HG03175 (cell line): ENCODE measurements at regions not wholly inside any gene's neighbourhood (a gene's known extent, or its start where the extent isn't known, plus 50 kb on each side); places are given as distances from the start of the nearest gene placed in this dataset.
"Not testable (repeated sequence)": the region's sequence is repeated elsewhere in the genome, so short reads cannot be mapped to it uniquely, and the experiment has no call there.

Source experiments
- ATAC-seq: cut with Tn5 transposase; IDR thresholded peaks from one replicate; pipeline ENCODE4 v1.9.1; 2021; ENCODE audit warnings: mild to moderate bottlenecking, moderate library complexity; ENCODE audit not compliant: unreplicated experiment

DNA sequence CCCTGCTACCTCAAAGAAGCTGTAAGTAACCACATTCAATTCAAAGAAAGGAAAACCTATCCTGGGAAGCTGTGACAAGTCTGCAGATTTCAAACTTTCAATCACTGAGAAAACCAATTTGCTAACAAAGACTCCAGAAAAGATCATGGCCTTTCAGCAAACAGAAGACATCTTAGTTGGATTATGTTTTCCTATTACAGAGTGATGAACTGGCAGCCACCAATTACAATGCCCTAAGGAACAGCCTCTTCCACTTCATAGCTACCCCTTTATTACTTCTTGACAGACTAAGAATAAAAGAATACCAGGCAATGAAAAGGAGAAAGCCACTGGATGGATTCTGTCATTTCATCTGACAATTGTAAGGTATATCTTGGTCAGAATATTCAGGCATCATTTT lies 128.2 kb upstream of the RASEF start:
- no peak for ATAC-seq

DNA sequence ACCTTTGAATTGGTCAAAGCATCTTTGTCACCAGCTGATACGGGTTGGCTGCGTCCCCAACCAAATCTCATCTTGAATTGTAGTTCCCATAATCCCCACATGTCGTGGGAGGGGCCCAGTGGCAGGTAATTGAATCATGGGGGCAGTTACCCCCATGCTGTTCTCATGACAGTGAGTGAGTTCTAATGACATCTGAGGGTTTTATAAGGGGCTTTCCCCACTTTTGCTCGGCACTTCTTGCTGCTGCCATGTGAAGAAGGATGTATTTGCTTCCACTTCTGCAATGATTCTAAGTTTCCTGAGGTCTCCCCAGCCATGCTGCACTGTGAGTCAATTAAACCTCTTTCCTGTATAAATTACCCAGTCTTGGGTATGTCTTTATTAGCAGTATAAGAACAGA lies 126.1 kb upstream of the RASEF start:
- not testable (repeated sequence) for ATAC-seq

DNA sequence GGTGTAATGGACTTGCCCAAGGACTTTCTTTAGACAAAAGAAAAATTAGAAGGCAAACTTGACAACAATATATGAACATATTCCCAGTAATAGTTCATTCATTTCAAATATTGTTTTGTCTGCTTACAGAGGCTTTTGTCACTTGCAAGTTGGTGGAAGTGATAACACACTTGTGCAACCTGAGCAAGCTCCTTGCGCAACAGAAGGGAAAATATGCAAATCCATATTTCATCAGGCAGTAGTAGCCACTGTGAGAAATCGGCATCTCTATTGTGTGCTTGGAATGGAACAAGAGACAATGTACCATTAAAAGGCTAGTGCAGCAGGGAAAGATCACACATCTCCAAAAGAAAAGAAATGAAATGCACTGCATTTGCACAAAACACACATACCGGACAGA lies 125.3 kb upstream of the RASEF start:
- ATAC-seq: no peak

DNA sequence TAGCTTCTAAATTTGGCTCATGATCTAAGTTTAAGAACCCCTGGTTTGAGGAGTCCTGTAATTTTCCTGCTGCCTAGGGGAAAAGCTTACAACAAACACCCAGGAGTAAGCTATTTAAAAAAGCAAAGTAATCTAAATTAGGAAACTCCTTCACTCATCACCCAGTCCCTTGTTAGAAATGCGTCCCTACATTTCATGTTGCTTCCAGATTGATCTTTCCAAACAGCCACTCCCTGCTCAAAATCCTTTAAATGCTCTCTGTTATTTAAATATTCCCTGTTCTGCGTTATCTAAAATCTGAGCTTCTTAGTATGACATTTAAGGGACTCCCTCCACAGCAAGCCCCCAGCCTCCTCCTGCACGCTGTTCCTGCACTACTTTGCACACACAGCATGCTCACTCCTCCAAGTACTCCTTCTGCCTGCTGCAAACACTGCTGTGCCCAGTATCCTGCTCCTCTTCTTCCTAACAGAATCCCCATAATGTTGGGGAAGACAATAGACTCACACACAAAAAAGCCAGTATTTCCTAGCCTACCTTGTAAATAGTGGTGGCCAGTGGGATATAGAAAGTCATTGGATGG lies 123.3 kb upstream of the RASEF start:
- no peak for ATAC-seq

DNA sequence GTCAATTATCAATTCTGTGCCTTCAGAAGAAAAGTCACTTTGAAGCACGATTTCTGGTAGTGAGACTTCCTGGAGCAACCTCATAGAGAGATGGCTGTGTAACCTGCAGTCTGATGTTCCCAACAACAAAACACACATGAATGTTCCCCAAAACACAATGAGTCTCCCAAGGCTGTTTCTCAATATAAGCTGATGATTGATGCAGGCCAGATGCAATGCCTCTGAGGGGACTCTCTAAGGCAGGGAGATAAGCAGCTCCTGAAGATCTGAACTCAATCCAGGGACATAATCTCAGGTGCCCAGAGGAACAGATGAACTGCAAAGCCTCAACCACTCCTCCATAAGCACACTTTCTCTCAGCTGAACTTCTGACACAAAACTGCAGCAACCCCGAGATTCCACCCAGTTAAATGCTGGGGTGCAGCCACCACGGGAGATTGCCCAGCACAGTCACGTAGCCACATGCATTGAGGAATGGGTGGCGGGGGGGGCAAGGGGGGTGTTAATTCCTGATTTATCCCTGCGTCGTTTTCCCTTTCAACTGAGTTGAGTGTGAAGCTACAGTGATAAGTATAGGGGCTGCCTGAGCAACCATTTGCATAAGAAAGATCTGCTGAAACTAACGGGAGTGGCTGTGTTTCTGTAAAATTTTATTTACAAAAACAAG lies 122.7 kb upstream of the RASEF start:
- ATAC-seq: no peak

DNA sequence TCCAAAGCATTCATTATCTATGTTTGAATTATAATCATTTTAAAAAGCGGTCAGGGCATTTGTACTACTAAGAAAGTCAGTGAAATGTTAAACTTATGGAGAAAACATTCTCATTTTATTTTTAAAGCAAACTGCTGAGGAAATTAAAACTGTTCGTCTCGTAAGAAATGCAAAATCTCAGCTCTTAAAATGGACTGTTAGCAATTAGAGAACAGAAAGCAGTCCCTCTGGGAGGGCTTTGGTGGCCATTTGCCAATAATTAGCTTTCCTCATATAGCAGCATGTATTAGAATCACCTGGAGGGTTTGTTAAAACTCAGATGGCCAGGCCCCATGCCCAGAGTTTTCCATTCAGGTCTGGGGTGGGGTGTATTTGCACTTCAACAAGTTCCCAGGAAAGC lies 120.7 kb upstream of the RASEF start:
- ATAC-seq: no peak

DNA sequence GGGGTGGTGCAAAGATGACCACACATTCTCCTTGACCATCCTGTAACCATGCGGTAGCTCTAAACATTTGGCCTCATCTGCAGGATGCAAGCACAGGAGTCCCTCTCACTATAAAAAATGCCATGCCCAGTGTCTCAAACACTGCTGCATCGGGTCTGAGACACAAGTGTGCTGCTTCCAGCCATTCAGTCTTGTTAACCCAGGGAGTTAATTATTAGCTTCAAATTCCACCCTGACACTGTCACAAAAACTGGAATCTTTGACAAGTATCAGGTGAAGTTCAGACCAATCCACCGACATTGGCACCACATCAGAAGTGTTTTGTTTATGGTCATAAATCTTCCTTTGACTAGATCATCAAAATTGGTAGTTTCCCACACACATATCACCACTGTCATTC lies 119.1 kb upstream of the RASEF start:
- ATAC-seq: no peak

DNA sequence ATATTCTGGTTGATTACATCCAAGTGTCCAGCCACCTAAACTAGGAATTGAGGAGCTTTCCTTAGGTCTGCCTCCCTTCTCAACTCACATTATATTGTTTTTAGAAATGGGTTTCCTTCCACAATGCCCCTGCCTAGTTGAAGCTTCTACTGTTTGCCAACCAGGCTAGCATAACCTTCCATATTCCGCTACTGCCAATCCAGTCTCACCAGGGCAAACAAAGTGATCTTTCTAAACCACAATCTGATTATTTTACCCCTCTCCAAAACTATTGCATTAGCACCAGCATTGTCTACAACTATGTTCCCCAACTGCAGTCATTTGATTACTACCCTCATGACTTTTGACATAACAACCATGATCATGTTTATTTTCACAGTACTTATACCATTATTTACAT lies 115.8 kb upstream of the RASEF start:
- no peak for ATAC-seq

DNA sequence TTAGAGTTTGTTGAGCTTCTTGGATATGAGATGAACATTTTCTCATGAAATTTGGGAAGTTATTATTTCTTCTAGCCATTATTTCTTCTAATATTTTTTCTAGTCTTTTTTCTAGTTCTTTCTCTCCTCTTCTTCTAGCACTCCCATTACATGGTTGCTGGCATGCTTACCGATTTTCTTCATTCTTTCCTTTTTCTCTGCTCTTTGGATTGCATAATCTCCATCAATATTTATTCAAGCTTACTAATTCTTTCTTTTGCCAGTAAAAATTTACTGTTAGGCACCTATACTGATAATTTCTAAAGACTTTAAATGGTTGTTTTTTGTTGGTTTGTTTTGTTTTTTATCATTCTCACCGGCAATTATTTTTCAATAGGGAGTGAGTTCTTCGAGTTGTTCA lies 114.8 kb upstream of the RASEF start:
- ATAC-seq: no peak

DNA sequence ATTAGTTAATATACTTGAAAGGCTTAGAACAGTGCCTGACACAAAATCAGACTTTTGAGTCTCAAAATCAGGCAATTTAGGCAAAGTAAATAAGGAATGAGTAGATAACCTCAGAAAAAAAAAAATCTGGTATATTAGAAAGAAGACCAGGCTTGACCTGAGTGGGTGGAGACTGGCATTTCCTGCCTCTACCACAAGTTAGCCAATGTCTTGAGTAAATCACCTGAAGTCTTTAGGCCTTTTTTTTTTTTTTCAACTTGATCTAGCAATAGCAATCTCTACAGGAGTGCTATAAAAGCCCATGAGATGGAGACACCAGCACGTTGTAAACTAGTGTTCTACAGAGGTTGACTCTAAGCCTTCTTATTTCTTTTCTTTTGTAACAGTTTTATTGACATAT lies 104.2 kb upstream of the RASEF start:
- ATAC-seq: no peak

DNA sequence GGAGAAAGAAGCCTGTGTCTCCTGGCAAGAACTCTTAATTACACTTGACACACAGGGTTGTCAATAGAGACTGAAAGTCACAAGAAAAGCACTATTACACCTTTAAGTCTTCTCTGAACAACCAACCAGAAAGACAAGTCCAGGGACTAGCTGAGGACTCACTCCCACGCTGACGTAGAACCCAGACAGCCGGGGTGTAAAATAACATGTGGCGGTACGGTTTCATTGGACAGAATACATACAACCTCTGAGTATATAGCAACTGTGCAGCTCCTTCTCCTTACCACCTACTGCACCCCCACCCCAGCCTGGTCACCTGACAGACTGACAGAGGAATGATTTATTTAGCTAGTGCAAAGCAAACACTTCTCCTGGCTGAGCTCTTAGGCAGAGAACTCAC lies 103.4 kb upstream of the RASEF start:
- no peak for ATAC-seq

DNA sequence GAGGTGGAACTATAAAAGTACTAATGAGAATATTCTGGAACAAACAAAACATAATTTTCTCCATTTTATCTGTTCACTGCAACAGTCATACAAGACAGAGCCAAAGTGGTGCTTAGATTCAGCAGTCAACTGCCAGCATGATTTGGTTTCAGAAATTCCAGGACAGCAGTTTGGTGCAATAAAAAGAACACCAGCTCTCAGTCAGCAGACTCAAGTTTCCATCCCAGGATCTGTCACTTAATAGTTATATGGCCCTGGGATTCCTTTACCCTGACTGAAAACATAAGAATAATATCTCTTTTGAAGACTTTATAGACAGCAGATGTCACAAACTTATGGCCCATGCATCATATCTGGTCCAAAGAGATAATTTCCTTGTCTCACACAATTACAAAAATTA lies 92.8 kb upstream of the RASEF start:
- ATAC-seq: no peak

DNA sequence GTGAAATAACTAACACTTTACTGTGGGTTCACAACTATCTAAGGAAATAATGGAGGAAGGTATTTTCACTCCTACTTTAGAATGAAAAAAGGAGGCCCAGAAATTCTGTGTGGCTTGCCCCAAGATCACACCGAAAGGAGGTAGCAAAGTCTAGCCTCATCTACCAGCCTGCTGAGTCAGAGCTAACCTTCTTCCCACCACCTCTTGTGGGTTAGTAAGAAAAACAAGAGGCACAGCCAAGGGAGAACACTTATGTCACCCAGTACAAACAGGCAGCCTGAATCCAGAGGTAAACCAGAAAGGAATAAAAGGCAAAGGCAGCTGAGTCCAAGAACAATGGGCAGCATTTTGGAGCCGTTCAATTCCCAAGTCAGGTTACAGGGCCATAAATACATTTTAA lies 91.9 kb upstream of the RASEF start:
- ATAC-seq: no peak

DNA sequence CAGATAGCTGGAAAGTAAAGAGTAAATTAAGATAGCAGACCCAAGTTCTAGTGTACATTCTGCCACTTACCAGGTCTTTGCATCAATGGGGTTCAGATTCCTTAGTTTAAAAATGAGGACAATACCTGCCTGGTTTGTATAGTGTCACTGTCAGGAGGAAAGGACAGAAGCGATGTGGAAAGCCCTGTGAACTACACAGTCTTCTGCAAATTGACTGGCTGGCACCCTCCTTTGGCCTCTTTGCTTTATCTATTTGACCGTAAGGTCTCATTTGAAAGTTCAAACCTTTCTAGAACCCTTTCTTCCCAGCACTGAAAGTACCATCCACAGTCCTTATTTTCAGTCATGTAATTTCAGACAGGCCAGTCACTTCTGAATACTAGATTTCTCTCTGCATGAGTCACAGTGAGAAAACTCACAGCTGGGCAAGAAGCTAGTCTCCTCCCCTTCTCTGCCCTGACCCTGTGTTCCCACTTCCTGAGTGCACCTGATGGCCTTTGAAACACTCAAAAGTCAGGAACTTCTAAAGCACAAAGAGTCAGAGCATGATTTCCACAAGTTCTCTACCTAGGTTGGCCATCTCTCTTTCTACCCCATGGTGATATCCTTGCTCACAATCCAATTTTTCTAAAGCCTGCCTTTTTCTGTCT lies 91.3 kb upstream of the RASEF start:
- ATAC-seq: peak; percentile 95

DNA sequence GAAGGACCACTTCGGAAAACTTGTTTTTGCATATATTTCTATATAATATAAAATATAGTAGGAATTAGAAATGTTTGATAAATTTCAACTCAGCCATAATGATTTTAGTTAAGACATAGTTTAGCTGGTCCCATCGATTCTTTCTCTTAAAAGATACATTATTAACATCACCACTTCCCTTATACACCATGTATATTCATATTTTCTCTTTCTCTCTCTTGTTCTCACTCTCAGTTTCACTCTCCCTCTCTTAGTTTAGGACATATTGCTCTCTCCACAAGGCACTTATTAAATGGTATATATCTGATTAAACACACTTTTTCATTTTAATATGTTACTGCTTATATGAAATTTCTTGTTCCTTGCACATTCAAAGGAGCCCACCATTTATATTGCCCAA lies 90.1 kb upstream of the RASEF start:
- peak; percentile 39 for ATAC-seq

DNA sequence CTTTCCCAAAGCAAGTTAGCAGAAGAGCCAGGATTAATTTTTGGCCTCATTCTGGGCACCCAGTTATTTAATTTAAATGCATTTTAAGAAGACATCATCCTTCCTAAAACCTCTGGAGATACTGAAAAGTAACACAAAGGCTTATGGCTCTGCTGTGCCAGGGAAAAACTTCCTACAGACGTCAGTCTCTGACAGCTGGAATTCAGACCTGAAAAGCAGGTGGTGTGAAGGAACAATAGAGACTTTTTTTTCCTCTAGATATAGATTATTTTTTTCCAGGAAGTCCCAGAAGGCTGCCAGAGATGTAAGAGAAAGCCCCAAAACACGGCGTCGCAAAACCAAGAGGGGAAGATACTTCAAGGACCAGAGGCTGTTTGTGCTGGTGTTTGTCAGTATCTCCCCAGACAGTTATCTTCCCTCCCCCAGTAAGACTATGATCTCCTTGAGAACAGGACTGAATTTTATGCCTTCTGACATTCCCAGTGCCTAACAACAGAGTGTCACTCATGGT lies 88.7 kb upstream of the RASEF start:
- ATAC-seq: no peak

DNA sequence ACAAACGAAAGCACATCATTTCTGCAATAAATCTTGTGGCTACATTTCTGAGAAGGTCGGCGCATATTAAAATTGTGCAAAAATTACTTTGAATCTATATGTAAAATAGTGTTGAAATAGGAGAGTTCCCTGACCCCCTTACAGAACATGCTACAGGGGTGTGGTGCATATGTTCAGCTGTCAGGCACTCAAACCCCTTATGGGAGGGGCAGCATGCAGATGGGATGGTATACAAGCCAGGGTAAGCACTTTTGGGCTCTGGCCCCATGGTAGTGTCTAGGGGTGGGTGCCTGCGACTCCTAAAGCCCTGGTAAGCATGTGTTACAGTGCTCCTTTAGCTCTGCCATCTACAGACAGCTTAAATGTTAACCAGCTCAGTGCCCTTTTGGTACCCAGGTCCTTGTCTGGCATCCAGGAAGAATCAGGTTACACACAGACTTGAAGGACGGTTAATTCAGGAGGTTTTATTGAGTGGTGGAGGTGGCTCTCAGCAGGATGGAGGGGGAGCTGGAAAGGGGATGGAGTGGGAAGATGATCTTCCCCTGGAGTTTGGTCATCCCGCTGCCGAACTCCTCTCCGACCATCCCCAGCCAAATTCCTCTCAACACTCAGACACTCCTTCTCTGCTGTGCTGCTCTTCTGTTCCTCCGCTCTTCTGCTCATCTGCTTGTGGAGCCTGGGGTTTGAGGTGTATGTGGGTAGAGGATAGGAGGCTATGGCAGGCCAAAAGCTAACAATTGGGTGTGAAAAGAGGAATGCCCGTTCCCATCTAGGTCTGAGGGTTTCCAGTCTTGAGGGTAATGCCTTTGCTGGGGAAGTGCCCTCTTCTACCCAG lies 84.6 kb upstream of the RASEF start:
- no peak for ATAC-seq

DNA sequence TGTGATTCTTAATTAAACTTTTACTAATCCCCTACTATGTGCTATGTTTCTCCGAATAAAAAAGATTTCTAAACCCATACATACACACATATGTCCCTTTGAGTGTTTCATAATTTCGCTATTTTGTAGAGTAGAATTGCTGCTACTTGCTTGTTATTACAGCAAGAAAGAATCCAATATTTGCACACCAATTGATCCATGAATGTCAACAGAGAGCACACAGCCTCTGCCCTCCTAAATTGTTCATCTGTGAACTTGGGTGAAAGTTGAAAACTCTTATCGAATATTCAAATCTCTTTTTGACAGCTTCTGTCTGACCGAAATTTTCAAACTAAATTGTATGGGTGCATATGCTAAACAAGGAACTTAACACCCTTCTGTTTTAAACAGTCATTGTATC lies 83.4 kb upstream of the RASEF start:
- ATAC-seq: no peak

DNA sequence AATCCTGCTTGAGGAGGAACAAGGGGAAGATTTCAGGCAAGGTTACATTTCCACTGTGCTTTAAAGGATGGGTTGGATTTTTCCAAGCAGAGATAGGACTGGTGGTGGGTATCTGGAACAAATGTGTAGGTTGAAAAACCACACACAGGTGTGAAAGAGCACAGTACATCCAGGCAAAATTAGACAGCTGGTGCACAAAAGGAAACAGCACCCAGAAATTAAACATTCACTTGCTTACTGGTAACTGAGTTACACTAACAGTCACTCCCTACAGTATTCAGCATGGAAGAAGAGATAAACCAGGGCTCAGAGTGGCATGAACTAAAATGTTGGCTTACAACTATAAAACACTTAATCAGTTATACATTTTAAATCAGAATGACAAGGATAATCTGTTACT lies 81.5 kb upstream of the RASEF start:
- ATAC-seq: no peak

DNA sequence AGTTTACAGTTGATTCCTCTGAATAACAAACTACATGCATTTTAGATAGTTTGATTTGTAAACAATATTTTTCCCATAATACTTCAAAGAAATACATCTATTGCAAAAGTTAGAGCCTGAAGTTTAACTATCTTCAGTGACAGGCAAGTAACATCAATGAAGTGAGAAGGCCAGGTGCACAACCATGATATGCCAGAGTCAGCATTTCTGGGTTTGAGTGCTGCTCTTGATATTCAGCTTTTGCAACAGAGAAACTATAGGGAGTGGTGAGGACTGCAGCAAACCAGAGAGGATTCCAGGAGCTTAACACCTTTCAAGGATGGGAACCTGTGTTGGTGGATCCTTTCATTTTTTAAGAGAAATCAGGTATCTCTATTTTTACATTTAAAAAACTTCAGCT lies 79.4 kb upstream of the RASEF start:
- ATAC-seq: no peak

DNA sequence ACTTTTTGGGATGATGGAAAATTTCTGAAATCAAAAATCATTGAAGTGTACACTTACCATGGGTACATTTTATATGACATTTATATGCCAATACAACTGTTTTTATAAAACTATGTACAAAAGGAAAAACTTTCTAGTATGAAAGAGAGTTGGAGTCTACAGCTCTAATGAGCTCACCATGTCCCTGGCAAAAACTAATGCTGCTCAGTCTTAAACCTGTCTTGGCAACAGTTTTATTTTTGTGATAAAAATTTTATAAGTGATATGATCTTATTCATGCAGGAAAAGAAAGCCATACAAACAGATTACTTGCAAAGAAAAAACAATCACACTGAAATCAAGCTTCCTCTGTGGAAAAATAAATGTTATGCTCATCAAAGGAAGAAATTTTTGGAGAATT lies 78.9 kb upstream of the RASEF start:
- ATAC-seq: no peak

DNA sequence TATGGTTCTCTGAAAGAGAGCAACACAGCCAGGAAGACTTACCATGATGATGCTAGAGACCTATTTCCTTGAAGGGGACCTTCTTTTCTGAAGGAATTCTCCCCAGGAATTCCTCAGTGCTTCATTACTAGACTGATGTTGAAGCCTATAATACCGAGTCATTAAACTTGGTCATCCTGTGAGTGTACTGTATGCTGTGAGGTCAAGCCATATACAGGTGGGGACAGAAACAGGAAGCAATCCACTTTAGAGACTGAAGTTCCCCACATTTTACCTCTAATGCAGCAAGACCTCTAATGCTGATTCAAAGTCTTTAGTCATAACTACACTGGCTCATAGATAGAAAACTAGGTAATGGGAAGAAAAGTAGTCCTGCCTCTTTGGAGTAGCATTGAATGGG lies 77.1 kb upstream of the RASEF start:
- no peak for ATAC-seq
